GM12873 (cell line): ENCODE measurements at regions not wholly inside any gene's neighbourhood (a gene's known extent, or its start where the extent isn't known, plus 50 kb on each side); places are given as distances from the start of the nearest gene placed in this dataset.

ENCODE experiments used
- TF ChIP-seq, protein P1 (sequence below): IDR thresholded peaks from 2 replicates; pipeline ENCODE4 v1.5.1; 2012; ENCODE audit warnings: low read depth, mild to moderate bottlenecking, moderate library complexity, low read length, control low read depth; ENCODE audit not compliant: insufficient read depth; ENCODE audit errors: missing control alignments

DNA sequence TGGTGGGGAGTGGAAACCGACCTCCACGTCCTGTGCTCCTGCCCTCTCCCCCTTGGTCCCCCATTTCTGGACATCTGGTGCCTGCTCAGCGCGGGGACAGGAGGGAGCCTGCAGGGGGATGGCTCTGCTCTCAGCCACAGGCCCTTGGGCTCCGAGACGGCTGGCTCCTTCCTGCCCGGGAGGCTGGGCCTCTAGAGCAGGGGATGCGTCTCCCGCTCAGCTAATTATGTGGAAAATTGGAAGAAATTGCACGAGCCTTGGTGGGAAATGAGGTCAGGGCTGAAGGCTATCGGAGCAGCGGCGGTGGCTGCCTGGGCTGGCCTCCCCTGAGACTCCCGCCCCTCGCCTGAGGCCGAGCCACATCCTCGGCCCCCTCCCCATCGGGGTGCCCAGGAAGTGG is 154.6 kb upstream of the CIBAR2 start:
- TF ChIP-seq, protein P1, sequence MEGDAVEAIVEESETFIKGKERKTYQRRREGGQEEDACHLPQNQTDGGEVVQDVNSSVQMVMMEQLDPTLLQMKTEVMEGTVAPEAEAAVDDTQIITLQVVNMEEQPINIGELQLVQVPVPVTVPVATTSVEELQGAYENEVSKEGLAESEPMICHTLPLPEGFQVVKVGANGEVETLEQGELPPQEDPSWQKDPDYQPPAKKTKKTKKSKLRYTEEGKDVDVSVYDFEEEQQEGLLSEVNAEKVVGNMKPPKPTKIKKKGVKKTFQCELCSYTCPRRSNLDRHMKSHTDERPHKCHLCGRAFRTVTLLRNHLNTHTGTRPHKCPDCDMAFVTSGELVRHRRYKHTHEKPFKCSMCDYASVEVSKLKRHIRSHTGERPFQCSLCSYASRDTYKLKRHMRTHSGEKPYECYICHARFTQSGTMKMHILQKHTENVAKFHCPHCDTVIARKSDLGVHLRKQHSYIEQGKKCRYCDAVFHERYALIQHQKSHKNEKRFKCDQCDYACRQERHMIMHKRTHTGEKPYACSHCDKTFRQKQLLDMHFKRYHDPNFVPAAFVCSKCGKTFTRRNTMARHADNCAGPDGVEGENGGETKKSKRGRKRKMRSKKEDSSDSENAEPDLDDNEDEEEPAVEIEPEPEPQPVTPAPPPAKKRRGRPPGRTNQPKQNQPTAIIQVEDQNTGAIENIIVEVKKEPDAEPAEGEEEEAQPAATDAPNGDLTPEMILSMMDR = no peak

DNA sequence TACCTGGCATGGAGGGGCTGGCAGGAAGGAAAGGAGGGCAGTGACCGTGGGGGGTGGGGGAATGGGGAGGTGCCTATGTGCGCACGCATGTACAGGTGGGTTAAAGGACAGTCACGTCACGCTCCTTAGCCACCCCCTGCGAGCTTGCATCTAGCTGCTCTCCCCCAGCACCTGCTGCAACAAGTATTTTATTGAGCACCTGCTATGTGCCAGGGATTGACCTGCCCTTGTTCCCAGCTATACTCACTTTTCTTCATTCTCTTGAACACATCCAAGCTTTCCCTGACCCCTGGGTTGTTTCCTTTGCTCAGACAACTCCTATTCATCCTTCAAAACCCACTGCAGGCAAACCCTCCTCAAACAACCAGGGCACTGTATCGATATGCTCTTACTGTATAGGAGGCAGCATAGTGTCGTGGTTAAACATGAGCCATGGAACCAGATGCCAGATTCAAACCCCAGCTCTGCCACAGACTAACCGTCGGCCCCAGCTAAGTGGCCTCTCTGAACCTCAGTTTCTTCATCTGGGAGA is 155.2 kb upstream of the CIBAR2 start:
- TF ChIP-seq, protein P1 = no peak

DNA sequence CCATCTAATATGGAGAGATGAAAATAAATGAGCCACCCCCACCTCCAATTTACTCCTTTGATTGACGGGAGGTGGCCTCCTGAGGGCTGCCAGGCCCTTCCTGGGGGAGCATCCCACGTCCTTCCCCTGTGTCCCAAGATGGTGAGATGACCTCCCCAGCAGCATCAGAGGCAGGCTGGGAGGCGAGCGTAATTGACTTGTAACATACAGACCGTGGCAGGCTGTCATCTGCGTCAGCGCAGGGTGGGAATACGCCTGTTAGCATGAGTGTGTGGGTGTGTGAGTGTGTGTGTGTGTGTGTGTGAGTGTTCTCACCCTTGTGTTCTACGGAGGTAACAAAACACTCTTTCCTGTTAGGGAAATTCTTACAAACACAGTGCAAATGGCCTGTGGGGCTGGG is 156.9 kb upstream of the CIBAR2 start:
- TF ChIP-seq, protein P1 = no peak

DNA sequence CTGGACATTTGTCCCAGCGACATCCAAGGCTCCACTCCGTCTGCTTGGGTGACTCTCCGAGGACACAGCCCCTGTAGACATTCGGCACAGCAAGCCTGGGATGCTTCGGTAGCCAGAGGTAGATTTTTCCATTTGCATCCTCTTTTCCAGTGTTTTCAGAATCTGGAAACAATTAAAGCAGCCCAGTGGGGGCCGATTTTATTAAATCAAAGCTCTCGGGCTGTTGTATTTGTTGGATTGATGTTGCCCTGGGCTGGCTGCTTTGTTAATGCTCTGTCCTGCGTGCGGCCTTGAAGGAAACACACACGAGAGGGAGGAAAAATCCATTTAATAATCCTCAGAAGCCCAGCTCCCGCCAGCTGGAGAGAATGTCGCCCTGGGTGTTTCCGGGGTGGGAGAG is 158.1 kb upstream of the CIBAR2 start:
- TF ChIP-seq, protein P1 = no peak

DNA sequence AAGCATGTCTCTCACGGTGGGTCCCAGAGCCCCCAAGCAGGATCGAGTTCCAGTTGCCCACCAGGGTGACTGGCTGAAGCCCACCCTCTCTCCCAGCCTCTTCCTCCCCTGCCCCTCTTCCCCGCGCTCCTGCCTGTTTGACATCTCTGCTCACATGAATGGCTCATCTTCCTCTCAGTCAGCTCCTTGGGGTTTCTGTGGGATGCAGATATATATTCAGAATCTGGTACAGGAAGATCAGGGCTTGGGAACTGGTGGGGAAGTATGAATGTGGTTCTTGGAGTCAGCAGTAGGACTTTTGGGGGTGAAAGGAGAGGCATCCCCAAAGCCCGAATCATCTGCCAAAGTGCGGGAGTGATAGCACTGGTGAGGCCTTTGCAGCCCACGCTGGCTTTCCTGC is 158.9 kb upstream of the CIBAR2 start:
- TF ChIP-seq, protein P1 = no peak

DNA sequence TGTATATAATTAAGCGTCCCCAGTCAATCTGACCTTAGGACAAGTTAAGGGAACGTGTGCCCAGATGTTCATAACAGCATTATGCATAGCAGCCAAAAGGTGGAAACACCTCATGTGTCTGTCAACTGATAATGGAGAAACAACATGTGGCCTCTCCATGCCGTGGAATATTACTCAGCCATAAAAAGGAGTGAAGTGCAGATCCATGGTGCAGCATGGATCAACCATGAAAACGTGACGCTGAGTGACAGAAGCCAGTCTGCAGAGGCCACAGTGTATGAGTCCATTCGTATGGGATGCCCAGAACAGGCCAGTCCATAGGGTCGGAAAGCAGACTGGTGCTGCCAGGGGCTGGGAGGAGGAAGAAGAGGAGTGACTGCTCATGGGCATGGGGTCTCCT is 161.0 kb upstream of the CIBAR2 start:
- TF ChIP-seq, protein P1 = no peak

DNA sequence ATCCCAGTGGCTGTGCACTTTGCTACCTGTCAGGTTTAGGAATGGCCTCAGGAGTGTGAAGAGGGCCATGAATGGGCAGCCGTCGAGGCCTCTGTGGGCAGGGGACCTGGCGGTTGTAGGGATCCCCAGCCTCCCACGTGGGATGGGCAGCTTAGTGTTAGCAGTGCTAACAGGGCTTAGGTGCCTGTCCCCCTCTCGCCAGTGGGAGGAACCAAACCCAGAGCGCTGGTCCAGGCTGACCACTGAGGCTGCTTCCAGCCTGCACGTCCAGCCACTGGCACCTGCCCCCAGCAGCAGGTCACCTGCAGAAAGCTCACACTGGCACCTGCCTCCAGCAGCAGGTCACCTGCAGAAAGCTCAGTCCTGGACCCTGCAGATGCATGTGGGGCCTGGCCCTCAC is 162.2 kb upstream of the CIBAR2 start:
- TF ChIP-seq, protein P1 = no peak
